ENCODE measurements at regions not wholly inside any gene's neighbourhood (a gene's known extent, or its start where the extent isn't known, plus 50 kb on each side); places are given as distances from the start of the nearest gene placed in this dataset.

DNA sequence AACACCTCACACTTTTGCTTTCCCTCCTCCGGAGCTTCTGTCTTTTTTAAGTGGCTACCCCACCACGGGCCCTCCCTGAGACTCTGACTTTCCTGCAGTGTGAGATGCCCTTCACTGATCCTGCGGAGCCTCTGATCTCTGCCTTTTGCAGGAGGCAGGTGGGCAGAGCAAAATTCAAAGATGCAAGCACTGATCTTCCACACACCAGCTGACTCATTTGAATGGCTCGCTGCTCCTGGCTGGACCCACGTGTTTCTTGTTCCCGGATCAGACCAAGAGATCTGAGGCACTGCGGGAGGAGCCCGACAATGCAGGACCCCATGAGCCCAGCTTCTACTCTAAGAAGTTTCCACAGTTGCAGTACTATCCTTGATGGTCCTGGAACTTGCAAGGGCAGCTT lies 1607.9 kb upstream of the TENM3 start:
- DNase-seq, result no peak

DNA sequence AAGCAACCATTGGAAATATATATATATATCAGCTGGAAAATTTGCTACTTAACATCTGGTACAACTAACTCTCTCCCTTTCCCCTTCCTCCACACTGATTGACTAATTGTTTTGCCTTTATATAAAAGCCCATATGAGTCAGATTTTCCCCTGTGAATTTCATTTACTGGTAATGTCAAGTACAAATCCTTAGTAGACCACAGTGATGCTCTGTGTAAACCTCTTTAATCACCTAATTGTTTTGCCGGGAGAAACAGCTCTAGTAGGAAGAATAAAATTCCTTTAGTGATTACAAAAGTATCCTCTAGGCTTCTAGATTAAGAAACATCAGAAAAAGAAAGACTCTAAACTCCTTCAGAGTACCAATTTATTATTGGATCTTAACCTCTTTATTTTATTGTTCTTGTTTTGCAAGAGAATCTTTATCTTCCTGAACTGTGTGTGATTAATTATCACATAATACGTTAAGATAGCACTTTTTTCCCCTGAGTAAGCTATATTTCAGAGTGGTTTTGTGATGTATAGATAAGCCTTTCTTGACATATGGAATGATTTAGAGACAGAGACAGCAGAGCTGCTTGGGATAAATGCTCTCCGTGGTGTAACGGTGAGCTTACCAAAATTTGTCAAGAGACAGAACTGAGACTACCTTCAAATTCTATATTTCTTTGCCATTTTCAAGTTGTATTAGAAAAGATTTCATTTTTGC lies 1606.4 kb upstream of the TENM3 start:
- DNase-seq, result no peak

DNA sequence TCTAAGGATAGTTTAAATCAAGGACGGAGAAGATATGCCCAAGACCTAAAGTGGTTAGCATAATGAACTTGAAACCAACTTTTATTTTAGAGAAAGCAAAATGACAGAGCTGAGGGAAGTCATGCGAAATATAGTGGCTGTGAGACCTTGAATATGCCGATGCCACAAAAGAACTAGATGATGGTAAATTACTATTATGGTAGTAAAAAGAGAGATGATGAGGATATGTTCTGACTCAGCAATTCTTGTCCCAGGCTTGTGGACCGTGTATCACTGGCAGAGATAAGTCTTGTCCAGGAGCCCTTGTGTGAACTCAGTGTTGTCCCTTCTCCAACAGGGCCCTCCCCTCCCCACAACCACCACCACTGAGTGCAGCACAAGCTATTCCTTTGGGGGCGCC lies 1605.6 kb upstream of the TENM3 start:
- no peak for DNase-seq

DNA sequence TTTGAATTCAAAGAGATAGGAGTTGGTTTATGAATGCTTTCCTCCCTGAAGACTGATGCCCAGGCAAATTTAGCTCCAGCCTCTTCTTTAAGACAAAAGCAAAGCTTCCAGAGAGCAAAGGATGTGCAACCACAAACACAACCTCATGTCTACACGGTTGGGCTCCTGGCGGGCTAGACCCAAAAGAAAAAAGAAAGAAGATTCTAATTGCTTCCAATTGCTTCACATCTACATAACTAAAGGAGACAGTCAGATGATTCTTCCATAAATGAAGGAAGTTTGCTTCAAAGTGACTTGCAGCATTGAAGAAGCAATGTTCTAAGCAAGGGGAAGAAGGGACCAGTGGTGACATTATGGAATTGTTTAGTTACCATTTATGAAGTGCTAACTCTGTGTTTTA lies 1603.0 kb upstream of the TENM3 start:
- no peak for DNase-seq

DNA sequence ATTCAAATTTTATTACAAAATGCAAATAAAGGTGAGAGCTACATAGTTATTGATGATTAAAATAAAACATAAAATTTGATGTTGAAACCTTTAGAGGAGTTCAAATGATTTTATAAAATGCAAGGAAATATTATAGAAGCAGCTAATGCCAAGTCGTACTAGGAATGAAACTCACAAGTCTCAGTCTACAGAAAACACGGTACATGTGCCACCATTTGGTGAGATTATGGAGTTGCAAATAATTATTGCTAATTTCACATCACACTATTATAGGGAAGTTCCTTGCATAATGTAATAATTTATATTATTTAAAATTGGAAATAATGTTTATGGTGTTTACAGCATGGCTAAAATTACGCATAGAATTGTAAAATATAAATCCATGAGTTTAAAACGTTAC lies 1601.7 kb upstream of the TENM3 start:
- no peak for DNase-seq

DNA sequence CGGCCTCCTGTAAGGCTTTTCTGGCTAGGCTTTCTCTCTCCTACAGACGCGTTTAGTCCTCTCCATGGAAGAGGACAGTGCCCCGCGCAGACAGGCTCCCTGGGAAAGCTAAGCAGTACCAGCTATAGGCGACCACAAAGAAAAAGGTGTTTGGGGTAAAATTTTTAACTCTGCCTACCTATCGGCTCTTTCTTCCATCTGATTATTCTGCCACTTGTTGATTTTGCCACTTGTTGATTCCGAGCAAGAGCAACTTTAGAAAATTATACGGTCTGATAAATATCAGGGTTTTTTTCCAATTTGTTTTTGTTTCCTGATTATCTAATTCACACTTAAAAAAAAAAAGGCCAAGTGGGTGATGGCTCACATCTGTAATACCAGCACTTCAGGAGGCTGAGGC lies 1600.5 kb upstream of the TENM3 start:
- no peak for DNase-seq

DNA sequence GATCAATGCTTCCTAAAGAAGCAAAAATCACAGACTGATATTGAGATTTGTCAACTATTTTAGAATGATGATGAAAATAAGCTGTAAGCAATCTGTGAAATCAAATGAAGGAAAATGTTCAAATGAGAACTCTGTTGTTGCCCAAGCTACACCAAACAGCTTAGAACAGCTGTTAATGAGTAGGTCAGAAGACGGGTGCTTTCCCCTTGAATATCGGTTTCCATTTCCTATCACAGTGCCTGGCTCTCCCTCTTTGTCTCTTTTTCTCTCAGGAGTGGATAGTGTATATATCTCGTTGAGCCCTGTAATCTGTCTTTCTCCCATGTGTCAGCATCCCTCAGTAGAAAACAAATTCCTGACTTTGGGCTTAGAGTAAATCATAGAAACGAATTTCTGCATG lies 1592.9 kb upstream of the TENM3 start:
- no peak for DNase-seq

DNA sequence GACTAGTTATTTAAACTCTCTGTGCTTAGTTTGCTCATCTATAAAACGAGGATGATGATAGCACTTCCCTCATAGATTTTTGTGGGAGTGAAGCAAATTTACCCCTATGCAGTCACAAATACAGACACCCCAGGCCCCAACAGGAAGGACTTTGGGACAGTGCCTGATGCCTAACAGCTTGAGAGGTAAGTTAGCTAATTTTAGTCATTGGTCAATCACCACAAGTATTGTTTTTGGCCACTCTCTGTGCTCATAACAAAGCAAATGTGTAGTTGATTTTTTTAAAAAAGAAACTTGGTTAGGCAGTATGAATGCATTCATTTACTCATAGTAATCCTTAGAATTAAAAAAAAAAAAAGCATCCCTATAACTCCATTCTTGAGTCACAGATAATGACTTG lies 1590.7 kb upstream of the TENM3 start:
- DNase-seq, result no peak

DNA sequence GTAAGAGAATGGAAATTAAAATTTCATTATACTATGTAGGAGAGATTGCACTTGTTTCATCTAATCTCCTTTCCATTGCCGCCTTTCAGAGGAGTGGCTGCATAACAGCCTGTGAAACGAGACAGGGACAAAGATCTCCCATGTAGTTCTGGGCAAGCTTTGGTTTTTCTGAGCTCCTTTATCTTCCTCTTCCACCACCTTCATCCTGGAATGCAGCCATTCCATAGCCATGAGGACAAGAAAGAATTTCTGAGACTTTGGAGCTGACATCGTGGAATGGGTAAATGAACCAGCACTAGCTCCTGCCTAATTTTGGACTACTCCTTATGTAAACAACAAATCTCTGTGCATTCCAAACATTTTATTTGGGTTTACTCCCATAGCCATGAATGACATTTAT lies 1587.3 kb upstream of the TENM3 start:
- DNase-seq, result no peak

DNA sequence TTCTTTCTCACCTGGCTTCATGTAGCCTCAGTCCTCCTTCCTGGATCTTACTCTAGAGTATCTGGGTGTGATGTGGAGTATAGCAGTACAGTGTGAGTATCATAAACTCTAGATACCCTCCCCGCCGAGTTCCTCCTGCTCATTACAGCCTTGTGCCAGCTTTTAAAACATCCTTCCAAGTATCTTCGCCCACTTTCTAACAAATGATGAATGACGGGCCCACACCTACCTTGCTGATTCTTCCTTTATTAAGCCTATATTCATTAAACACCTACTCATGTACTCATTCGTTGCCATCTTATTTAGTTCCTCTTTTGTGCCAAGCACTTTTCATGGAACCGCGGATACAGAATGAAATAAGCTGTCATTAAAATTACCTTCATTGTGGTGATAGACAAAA lies 1585.3 kb upstream of the TENM3 start:
- no peak for DNase-seq

DNA sequence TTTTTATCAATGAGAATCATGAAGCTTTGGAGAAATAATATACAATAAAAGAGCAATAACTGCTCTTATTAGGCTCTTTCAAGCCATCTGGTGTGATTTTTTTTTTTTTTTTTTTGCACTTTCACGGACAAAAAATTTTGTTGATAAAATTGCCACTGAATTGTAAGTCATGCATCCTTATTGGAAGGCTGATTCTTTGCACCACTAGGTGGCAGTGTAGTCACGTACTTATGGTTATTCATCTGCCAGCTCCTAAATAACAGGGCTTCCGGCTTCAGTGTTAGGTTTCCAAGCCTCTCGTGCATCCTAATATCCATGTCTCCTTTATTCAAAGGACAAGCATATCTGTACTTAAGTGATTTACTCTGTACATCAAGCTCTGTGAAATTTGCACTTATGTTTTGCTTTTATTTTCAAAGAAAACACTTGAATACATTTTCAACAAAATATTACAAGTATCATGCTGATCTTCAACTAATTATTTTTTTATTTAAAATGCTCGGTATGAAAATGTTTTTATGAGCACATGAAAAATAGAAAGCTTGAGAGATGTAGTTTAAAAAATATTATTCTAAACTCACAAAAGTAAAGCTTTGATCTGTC lies 1578.3 kb upstream of the TENM3 start:
- peak; percentile 10 for DNase-seq

DNA sequence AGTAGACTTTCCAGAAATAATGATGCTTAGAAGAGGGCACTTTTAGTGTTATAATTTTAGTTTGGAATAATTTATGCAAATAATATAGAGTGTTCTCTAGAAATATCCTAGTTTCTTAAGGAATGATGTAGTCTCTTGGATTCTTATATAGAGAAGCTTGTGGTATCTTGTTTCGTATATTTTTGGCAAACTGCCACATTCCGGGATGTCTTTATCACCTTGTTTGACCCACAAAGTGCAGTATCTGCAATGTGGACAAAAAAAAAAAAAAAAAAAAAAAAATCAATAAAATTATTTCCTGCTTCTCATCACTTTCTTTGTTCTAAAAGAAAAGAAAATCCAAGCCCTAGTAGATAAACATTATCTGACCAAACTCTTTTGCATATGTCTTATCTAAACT lies 1577.7 kb upstream of the TENM3 start:
- DNase-seq, result no peak

DNA sequence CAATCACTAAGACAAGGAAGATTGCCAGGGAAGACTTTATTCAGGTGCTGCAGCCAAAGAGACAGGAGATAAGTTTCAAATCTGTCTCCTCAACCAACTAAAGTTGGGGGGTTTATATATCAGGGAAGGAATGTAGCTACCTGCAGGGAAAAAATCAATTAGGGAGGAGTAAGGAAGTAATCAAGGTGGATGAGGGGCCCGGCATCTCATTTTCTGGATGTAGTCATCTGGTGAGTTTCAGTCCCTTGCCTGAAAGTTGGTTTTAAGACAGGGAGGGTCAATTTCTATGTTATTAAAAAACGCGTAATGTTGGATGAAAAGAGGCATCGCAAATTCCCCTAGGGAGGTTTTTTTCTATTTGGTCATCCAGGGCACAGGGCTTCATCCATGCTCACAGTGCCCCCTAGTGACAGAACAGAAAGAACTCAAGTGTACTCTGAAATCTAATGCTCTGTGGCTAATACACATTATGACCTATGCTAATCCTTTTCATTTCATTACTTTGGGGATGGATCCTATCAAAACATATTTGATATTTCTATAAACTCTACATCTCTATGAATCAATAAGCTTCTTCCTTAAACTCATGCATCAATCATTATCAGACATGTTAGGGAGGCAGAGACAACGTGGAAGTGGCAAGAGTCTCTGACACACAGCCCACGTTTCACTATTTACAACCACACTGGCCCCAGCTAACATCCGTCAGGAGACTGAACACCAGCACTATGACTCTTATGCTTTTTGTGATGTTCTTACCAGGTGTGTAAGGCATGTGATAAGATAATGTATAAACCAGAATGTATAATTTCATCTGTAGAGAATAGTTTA lies 1577.0 kb upstream of the TENM3 start:
- DNase-seq, result no peak

DNA sequence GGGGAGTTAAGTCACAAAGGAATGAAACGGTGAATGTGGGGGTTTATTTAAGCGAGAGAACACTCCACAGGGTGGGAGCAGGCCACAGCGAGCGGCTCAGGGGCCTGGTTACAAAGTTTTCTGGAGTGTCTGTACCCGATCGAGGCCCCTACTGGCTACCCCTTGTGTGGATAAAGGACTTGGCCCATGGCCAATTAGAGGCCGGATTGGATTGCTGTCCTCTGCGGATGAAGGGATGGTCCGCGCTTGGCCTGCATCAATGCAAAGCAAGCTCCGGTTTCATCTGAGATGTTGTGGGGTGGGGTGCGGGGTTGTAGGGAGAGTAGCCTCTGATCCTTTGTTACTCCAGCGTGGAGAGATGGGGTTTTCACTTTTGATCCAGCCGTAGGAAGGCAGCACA lies 1574.5 kb upstream of the TENM3 start:
- no peak for DNase-seq

DNA sequence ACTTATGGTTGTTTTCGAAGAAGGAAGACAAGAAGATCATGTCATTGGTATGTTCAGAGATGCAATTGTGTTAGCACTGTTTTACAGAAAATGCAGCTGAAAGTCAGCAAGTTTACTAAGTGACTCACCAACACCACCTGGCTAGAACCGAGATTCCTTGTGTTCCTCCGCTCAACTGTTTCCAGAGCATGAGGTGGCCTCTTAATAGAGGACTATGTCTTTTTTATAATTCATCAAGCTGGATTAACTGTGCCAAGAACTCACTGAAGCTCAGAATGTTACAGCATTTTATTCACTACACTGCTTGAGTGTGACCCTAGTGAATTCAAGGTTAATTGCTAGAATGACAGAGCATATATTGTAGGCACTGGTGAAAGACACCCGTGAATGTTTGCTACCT lies 1573.5 kb upstream of the TENM3 start:
- DNase-seq, result no peak

DNA sequence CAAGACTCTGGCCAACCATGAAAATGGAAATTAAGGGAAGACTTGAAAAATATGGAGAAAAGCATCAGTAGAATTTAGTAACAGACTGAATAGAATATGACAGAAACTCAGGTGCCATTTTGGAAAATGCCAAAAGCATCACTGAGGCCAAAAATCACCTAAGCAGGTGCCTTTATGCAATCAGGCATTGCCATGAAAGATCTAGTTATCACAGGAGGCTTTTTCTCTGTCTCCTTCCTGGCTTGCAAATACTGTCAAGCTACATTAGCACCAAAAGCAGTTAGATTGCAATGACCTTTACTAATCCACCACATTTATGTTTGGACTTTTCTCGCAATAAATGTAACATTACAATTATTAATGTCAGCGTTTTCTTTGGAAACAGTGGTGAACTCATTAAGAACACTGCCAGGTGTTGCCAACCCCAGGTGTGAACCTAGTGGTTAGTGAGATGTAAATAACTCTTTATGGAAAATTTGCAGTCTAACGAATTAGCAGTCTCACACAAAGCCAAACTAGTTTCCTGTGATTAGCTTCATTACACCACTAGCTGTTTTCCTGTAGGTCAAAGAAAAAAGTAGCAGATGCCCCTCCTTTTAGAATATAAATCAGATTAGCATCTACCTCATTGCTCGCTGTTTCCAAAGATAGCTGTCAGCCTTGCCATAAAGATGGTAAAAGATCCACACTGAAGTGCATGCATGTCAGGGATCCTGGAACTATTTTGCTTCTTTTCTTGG lies 1568.4 kb upstream of the TENM3 start:
- DNase-seq, result no peak

DNA sequence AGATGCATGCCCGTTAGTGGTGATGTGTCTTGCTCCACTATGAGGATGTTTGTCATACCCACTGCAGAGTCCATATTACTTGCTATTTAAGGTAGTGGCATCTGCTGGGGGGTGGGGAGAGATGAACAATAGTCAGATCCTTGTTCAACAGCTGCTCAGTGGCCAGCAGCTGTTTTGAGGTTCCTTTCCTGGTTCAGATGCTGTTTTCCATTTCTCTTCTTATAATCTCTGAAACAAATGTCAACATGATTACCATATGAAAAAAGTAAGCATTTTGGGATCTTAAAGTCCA lies 1567.9 kb upstream of the TENM3 start:
- no peak for DNase-seq

DNA sequence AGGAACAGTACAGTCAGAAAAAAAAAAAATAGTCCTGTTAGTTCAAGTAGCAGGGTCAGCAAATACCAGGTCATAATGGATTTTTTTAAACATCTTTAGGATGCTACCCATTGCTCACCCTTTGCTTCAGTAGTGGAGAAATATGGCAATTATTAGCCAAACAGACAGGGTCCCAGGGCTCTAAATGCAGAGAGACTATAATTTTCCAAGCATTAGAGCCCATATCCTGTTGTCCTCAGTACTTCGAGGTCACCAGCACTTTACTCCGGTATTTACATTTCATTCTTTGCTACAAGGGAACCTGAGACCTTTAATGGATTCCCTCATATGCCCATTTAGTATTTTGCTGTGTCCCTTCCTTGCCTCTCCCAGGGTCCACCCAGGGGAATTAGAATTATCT lies 1562.9 kb upstream of the TENM3 start:
- no peak for DNase-seq

DNA sequence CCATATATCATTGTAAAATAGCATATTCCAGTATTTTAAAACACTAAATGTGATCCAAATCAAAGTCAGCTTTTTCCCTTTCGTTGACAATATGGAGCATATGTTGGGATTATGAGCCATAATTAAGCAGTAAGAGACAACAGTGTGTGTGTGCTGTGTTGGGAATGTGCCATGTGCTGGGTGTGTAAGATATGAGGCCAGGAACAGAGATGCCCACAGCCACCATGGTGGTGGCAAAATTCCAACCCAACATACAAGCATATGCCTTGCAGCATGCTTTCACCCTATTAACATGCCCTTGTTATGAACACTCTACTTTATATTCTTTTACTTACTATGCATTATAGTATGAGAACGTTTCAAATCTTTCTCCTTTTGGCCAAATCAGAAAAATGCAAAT lies 1560.4 kb upstream of the TENM3 start:
- DNase-seq, result no peak

DNA sequence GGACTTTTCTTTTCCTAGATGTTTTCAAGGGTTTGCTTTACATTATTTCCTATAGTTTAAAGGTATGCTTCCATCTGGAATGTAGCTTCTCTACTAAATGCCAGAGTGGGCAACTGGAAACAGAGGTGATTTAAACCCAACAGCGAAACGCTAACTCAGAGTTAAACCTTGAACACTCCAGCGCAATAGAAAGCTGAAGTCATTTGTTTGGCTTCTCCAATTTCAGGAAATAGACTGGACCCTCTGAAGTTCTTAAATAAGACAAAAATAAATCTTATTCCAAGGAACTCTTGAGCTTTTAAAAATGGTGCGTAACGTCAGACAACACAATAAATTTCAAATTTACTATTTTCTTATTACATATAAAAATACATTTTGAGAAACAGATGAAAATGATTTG lies 1560.0 kb upstream of the TENM3 start:
- DNase-seq, result no peak

DNA sequence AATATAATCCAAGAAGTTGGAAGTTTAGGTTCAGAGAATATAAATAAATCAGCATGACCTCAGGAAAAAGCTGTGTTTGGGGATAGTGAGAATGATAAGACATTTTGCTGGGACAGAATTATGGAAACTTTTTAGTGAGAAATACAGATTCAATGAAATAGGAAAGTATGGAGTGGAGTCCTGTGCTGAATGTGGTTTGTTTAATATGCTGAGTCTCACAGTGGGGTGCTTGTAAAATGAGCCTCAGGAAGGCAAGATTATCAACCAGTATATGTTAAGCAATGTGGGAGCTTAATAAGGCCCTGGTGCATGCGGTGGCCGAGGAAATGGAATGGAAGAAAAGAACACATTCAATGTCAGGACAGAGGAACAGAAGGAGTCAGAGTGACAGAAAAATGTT lies 1554.7 kb upstream of the TENM3 start:
- no peak for DNase-seq

DNA sequence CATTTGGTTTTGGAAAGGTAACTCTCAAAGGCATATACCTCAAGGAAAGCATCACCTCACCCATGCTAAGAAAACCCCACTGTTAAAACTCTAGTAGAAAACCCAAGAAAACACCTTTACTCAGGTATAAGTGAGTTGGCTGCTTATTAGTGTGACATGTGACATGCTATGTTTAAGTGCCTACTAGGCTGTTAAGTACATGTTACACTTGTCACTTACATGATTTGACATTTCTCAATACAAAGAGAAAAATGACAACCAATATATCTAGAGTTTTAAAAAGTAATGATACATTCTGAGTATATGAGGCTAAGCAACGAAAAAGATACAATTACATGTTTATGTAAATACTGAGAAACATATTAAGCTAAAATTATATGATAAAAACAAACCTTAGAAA lies 1548.3 kb upstream of the TENM3 start:
- DNase-seq, result no peak

DNA sequence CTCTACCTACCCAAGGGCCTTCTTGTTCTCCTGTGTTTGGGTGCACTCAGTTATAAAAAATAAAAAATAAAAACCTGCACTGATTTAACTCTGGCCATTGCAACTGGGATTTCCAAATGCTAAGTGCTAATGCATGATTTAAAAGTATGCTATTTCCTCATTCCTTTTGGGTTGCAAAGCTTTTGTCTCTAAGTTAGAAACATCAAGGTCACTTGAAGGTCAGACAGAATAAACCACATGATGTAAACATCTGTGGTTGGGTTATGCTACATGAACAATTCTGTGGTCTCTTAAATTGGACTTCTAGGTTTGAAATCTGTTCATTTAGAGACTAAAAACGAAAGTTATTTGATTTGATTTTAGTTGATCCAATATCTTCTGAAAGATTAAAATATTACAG lies 1547.4 kb upstream of the TENM3 start:
- DNase-seq, result no peak
